A673 (cell line): ENCODE measurements at regions not wholly inside any gene's neighbourhood (a gene's known extent, or its start where the extent isn't known, plus 50 kb on each side); places are given as distances from the start of the nearest gene placed in this dataset.

Source experiments
- BruUV-seq: library from RNA; stranded (reverse); fragments of 400-500 nt; replicated peaks from 2 replicates; lab custom pipeline; 2021; lab: Mats Ljungman, UMichigan
- CTCF ChIA-PET: fragments of 300-600 bp; sonication (Branson Sonifier 250); formaldehyde crosslinking; loops from one replicate; lab custom pipeline; 2022; ENCODE audit warnings: antibody characterized with exemption; lab: Charles Lee
- POLR2A ChIA-PET: fragments of 300-600 bp; sonication (Branson Sonifier 250); formaldehyde crosslinking; loops from one replicate; lab custom pipeline; 2022; ENCODE audit warnings: antibody characterized with exemption; ENCODE audit not compliant: low non-redundant PET; lab: Charles Lee
- DNase-seq: peaks from one replicate; pipeline ENCODE4 v3.0.0-alpha.2; 2015; ENCODE audit warnings: low spot score
- H3K27ac ChIP-seq: fragments of 200-600 bp; sonication (generic); 2 replicates; pipeline ENCODE4 v1.5.1; 2016; ENCODE audit warnings: mixed run types, low read depth, mild to moderate bottlenecking, mixed read lengths, antibody characterized with exemption, low read length; ENCODE audit not compliant: poor library complexity, severe bottlenecking
- H3K27me3 ChIP-seq: fragments of 200-600 bp; sonication (generic); replicated peaks from 2 replicates; pipeline ENCODE4 v1.6.1; 2017; ENCODE audit warnings: mixed run types, low read depth, mild to moderate bottlenecking, mixed read lengths, antibody characterized with exemption, low read length; ENCODE audit not compliant: insufficient read depth, poor library complexity
- H3K36me3 ChIP-seq: fragments of 200-600 bp; sonication (generic); 2 replicates; pipeline ENCODE4 v1.6.1; 2016; ENCODE audit warnings: mixed run types, mild to moderate bottlenecking, mixed read lengths, antibody characterized with exemption, low read length; ENCODE audit not compliant: insufficient read depth, poor library complexity, severe bottlenecking
- H3K4me1 ChIP-seq: fragments of 200-600 bp; sonication (generic); 2 replicates; pipeline ENCODE4 v1.6.1; 2017; ENCODE audit warnings: mixed run types, mild to moderate bottlenecking, mixed read lengths, antibody characterized with exemption, low read length; ENCODE audit not compliant: insufficient read depth, poor library complexity, severe bottlenecking
- H3K4me3 ChIP-seq: fragments of 200-600 bp; sonication (generic); 2 replicates; pipeline ENCODE4 v1.5.1; 2016; ENCODE audit warnings: low read depth, mixed run types, mild to moderate bottlenecking, mixed read lengths, low read length; ENCODE audit not compliant: poor library complexity, severe bottlenecking
- H3K9me3 ChIP-seq: fragments of 200-600 bp; sonication (generic); 2 replicates; pipeline ENCODE4 v1.6.1; 2016; ENCODE audit warnings: mixed run types, low read depth, mild to moderate bottlenecking, mixed read lengths, antibody characterized with exemption, low read length; ENCODE audit not compliant: poor library complexity, severe bottlenecking
- CTCF ChIP-seq: fragments of 300-800, 200-600 bp; sonication (generic); conservative IDR thresholded peaks from 2 replicates; pipeline ENCODE4 v1.5.1; 2017; ENCODE audit warnings: low read depth, mild to moderate bottlenecking, antibody characterized with exemption, low read length, moderate library complexity, mixed read lengths
- EZH2 ChIP-seq: fragments of 200-600 bp; sonication (generic); IDR thresholded peaks from 2 replicates; pipeline ENCODE4 v1.6.1; 2017; ENCODE audit warnings: borderline replicate concordance, low read depth, mild to moderate bottlenecking, mixed read lengths, antibody characterized with exemption, low read length; ENCODE audit not compliant: poor library complexity, severe bottlenecking
- intact Hi-C: fragments of 100-400 bp; cut with micrococcal nuclease; formaldehyde crosslinking; loops from one replicate; pipeline ENCODE4 v1.10.0; 2022; ENCODE audit not compliant: unreplicated experiment

- Histone ChIP-seq H3K27ac (no peak overlapping the region), H3K4me3 (no peak overlapping the region), H3K9me3 (no peaks in the 10 kb centered on the region), H3K36me3 (no peaks in the 10 kb centered on the region), H3K4me1 (no peaks in the 10 kb centered on the region), H3K27me3 (no peaks in the 10 kb centered on the region)
- ChIA-PET CTCF (no interaction called here), POLR2A (no interaction called here)
- TF ChIP-seq EZH2 (no peak), CTCF (no peak)
- intact Hi-C loops = no loop called here
- no peak for DNase-seq
- no TSS peak for BruUV-seq
Observed at GRCh38 chr1:168640182-168640581, 63.8 kb downstream of the XCL1 start.

GRCh38 chr1:168640836-168641235 is 64.4 kb downstream of the XCL1 start:
- Histone ChIP-seq H3K4me3 (no peak overlapping the region), H3K9me3 (no peaks in the 10 kb centered on the region), H3K27me3 (no peaks in the 10 kb centered on the region), H3K27ac (no peak overlapping the region), H3K4me1 (no peaks in the 10 kb centered on the region), H3K36me3 (no peaks in the 10 kb centered on the region)
- ChIA-PET POLR2A (no interaction called here), CTCF (no interaction called here)
- DNase-seq = no peak
- TF ChIP-seq EZH2 = no peak
- no peak for TF ChIP-seq CTCF
- intact Hi-C loops = no loop called here
- no TSS peak for BruUV-seq

GRCh38 chr1:168643152-168643551 is 66.7 kb downstream of the XCL1 start:
- no peak for TF ChIP-seq CTCF
- H3K4me3 ChIP-seq = no peak overlapping the region
- ChIA-PET POLR2A (no interaction called here), CTCF (no interaction called here)
- intact Hi-C loops = no loop called here
- H3K27me3 ChIP-seq = no peaks in the 10 kb centered on the region
- DNase-seq = no peak
- H3K4me1 ChIP-seq = no peaks in the 10 kb centered on the region
- no TSS peak for BruUV-seq
- no peaks in the 10 kb centered on the region for H3K9me3 ChIP-seq
- H3K36me3 ChIP-seq = no peaks in the 10 kb centered on the region
- no peak overlapping the region for H3K27ac ChIP-seq
